Trophoblast cell (in vitro differentiated cells and primary cell): ENCODE measurements at regions not wholly inside any gene's neighbourhood (a gene's known extent, or its start where the extent isn't known, plus 50 kb on each side); places are given as distances from the start of the nearest gene placed in this dataset.
A peak's percentile ranks its signal among the peaks of the same experiment; 100 is the strongest.

ENCODE experiments used
- DNase-seq, 2 donors: peaks; one replicate each; pipeline ENCODE4 v3.0.0-alpha.2; 2016
- H2AFZ ChIP-seq: 2 replicates; pipeline ENCODE4 v1.6.1; 2013; ENCODE audit warnings: low read length, moderate library complexity, mild to moderate bottlenecking; ENCODE audit not compliant: insufficient read depth, poor library complexity
- H2AK5ac ChIP-seq: 2 replicates; pipeline ENCODE4 v1.6.1; 2013; ENCODE audit warnings: mild to moderate bottlenecking, low read length
- H2BK120ac ChIP-seq: 2 replicates; pipeline ENCODE4 v1.6.1; 2013; ENCODE audit warnings: low read length, mild to moderate bottlenecking, moderate library complexity; ENCODE audit not compliant: insufficient read depth, poor library complexity
- H2BK12ac ChIP-seq: 2 replicates; pipeline ENCODE4 v1.6.1; 2013; ENCODE audit warnings: mild to moderate bottlenecking, low read length, moderate library complexity
- H2BK5ac ChIP-seq: 2 replicates; pipeline ENCODE4 v1.6.1; 2013; ENCODE audit warnings: low read length, low read depth, moderate library complexity, mild to moderate bottlenecking; ENCODE audit not compliant: poor library complexity
- H3K14ac ChIP-seq: 2 replicates; pipeline ENCODE4 v1.6.1; 2013; ENCODE audit warnings: mild to moderate bottlenecking, low read length
- H3K18ac ChIP-seq: 2 replicates; pipeline ENCODE4 v1.6.1; 2013; ENCODE audit warnings: mild to moderate bottlenecking, low read length
- H3K23ac ChIP-seq: 2 replicates; pipeline ENCODE4 v1.6.1; 2013; ENCODE audit warnings: low read length
- H3K27ac ChIP-seq: 2 replicates; pipeline ENCODE4 v1.5.1; 2013; ENCODE audit warnings: low read depth, mild to moderate bottlenecking, inconsistent platforms, low read length, moderate library complexity
- H3K27me3 ChIP-seq: 2 replicates; pipeline ENCODE4 v1.6.1; 2013; ENCODE audit warnings: inconsistent platforms, mild to moderate bottlenecking, low read length, moderate library complexity; ENCODE audit not compliant: insufficient read depth
- H3K36me3 ChIP-seq, 2 experiments: 1 replicate in 1 of 2; 2 replicates in 1 of 2; pipeline ENCODE4 v1.6.1; 2013; ENCODE audit warnings: low read length in 2 of 2, mild to moderate bottlenecking in 2 of 2, moderate library complexity in 1 of 2; ENCODE audit not compliant: insufficient read depth in 2 of 2, control insufficient read depth in 1 of 2
- H3K4ac ChIP-seq: 2 replicates; pipeline ENCODE4 v1.6.1; 2013; ENCODE audit warnings: low read depth, mild to moderate bottlenecking, low read length, moderate library complexity
- H3K4me1 ChIP-seq, 2 experiments: 1 replicate in 1 of 2; 2 replicates in 1 of 2; pipeline ENCODE4 v1.6.1; 2013; ENCODE audit warnings: low read length in 2 of 2, mild to moderate bottlenecking in 2 of 2, moderate library complexity in 1 of 2; ENCODE audit not compliant: insufficient read depth in 2 of 2, control insufficient read depth in 1 of 2
- H3K4me2 ChIP-seq: 2 replicates; pipeline ENCODE4 v1.6.1; 2013; ENCODE audit warnings: inconsistent platforms, mild to moderate bottlenecking, low read length, moderate library complexity
- H3K4me3 ChIP-seq: 2 replicates; pipeline ENCODE4 v1.5.1; 2013; ENCODE audit warnings: mild to moderate bottlenecking, low read depth, low read length, inconsistent platforms
- H3K79me1 ChIP-seq: one replicate; pipeline ENCODE4 v1.6.1; 2013; ENCODE audit warnings: low read length
- H3K79me2 ChIP-seq: 2 replicates; pipeline ENCODE4 v1.6.1; 2013; ENCODE audit warnings: low read length, mild to moderate bottlenecking; ENCODE audit not compliant: control insufficient read depth, insufficient read depth, poor library complexity
- H3K9ac ChIP-seq: 2 replicates; pipeline ENCODE4 v1.6.1; 2013; ENCODE audit warnings: mild to moderate bottlenecking, low read length
- H3K9me3 ChIP-seq: 2 replicates; pipeline ENCODE4 v1.6.1; 2013; ENCODE audit warnings: low read depth, mild to moderate bottlenecking, control low read depth, inconsistent platforms, low read length; ENCODE audit not compliant: insufficient read depth
- H4K12ac ChIP-seq: 2 replicates; pipeline ENCODE4 v1.6.1; 2013; ENCODE audit warnings: low read depth, mild to moderate bottlenecking, low read length, moderate library complexity
- H4K8ac ChIP-seq: 2 replicates; pipeline ENCODE4 v1.6.1; 2013; ENCODE audit warnings: low read depth, mild to moderate bottlenecking, low read length, moderate library complexity
- H4K91ac ChIP-seq: one replicate; pipeline ENCODE4 v1.6.1; 2013; ENCODE audit warnings: low read depth, mild to moderate bottlenecking, low read length, moderate library complexity
- WGBS: extraction: QIAGEN DNeasy Blood & Tissue Kit; methylation state at CpG from one replicate; pipeline ENCODE4 v1.1.7; 2013; ENCODE audit warnings: missing lambda C conversion rate; ENCODE audit not compliant: insufficient read length, insufficient coverage; ENCODE audit errors: extremely low coverage; 5-methylcytosine and 5-hydroxymethylcytosine counted together

- H3K18ac ChIP-seq: no peak overlapping the region
- WGBS: no CpG with 5 or more reads among the region's 1 CpG
- no peaks in the 10 kb centered on the region for H3K79me2 ChIP-seq
- H3K27me3 ChIP-seq: no peaks in the 10 kb centered on the region
- H4K8ac ChIP-seq: no peak overlapping the region
- no peak overlapping the region for H2AK5ac ChIP-seq
- H2BK120ac ChIP-seq: no peak overlapping the region
- H3K9me3 ChIP-seq: no peaks in the 10 kb centered on the region
- H2AFZ ChIP-seq: no peak overlapping the region
- H3K27ac ChIP-seq: no peak overlapping the region
- H2BK12ac ChIP-seq: no peak overlapping the region
- no peak overlapping the region for H3K23ac ChIP-seq
- peaks cover 5% of the 10 kb centered on the region in 2 experiments for H3K4me1 ChIP-seq
- no peak for DNase-seq
- H3K4ac ChIP-seq: no peak overlapping the region
- no peaks in the 10 kb centered on the region for H3K36me3 ChIP-seq
- H3K4me2 ChIP-seq: no peak overlapping the region
- no peak overlapping the region for H3K9ac ChIP-seq
- H3K79me1 ChIP-seq: no peaks in the 10 kb centered on the region
- no peak overlapping the region for H4K12ac ChIP-seq
- H4K91ac ChIP-seq: no peak overlapping the region
- H2BK5ac ChIP-seq: no peak overlapping the region
- H3K14ac ChIP-seq: no peak overlapping the region
- no peak overlapping the region for H3K4me3 ChIP-seq
Measured at GRCh38 chr1:60886090-60886489, 196.3 kb upstream of the NFIA start.

GRCh38 chr1:60880202-60880601 is 202.2 kb upstream of the NFIA start:
- no peak overlapping the region for H4K91ac ChIP-seq
- H3K4me2 ChIP-seq: no peak overlapping the region
- no peak overlapping the region for H2AK5ac ChIP-seq
- H3K9ac ChIP-seq: no peak overlapping the region
- H2BK5ac ChIP-seq: no peak overlapping the region
- H4K8ac ChIP-seq: no peak overlapping the region
- H4K12ac ChIP-seq: no peak overlapping the region
- H3K79me1 ChIP-seq: no peaks in the 10 kb centered on the region
- no peak overlapping the region for H3K27ac ChIP-seq
- no peak overlapping the region for H2BK12ac ChIP-seq
- no peak for DNase-seq
- no peaks in the 10 kb centered on the region for H3K79me2 ChIP-seq
- H3K18ac ChIP-seq: no peak overlapping the region
- no CpG with 5 or more reads among the region's 2 CpGs for WGBS
- no peak overlapping the region for H3K14ac ChIP-seq
- no peak overlapping the region for H3K23ac ChIP-seq
- no peaks in the 10 kb centered on the region for H3K27me3 ChIP-seq
- no peaks in the 10 kb centered on the region for H3K36me3 ChIP-seq
- H3K9me3 ChIP-seq: no peaks in the 10 kb centered on the region
- no peak overlapping the region for H2BK120ac ChIP-seq
- peaks cover 0 to 2% of the 10 kb centered on the region in 2 experiments for H3K4me1 ChIP-seq
- H3K4ac ChIP-seq: no peak overlapping the region
- no peak overlapping the region for H3K4me3 ChIP-seq
- H2AFZ ChIP-seq: no peak overlapping the region

DNA sequence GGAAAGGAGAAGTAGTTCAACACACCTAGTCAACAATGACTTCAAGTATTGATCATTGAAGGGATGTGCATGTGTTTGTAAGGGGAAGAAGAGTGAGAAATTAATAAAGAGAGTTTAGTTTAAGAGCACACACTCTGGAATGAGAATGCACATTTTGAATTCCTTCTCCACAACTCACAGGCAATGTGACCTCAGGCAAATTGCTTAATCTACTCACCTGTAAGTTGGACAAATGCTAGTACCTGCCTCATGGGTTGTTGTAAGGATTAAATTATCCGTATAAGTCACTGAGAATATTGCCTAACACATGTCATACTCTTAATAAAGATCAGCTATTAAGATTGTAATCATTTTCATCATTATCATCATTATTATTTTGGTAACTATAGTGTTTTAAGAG is 204.0 kb upstream of the NFIA start:
- WGBS: no CpG with 5 or more reads among the region's 1 CpG
- Histone ChIP-seq H3K4me1 (peaks cover 0 to 4% of the 10 kb centered on the region in 2 experiments), H3K79me2 (no peaks in the 10 kb centered on the region), H3K18ac (no peak overlapping the region), H3K36me3 (no peaks in the 10 kb centered on the region), H3K4me3 (no peak overlapping the region), H3K4ac (no peak overlapping the region), H2BK12ac (no peak overlapping the region), H3K79me1 (no peaks in the 10 kb centered on the region), H4K91ac (no peak overlapping the region), H3K9me3 (no peaks in the 10 kb centered on the region), H4K8ac (no peak overlapping the region), H3K23ac (no peak overlapping the region), H4K12ac (no peak overlapping the region), H3K9ac (no peak overlapping the region), H3K27me3 (no peaks in the 10 kb centered on the region), H2BK120ac (no peak overlapping the region), H2AK5ac (no peak overlapping the region), H2AFZ (no peak overlapping the region), H3K14ac (no peak overlapping the region), H3K4me2 (no peak overlapping the region), H3K27ac (no peak overlapping the region), H2BK5ac (no peak overlapping the region)
- peak; percentile 71 to 96 for DNase-seq

GRCh38 chr1:60877376-60877775 is 205.0 kb upstream of the NFIA start:
- Histone ChIP-seq H3K9me3 (no peaks in the 10 kb centered on the region), H3K27me3 (no peaks in the 10 kb centered on the region), H3K23ac (no peak overlapping the region), H2BK120ac (no peak overlapping the region), H3K4me2 (no peak overlapping the region), H3K36me3 (no peaks in the 10 kb centered on the region), H3K4me3 (no peak overlapping the region), H3K9ac (no peak overlapping the region), H3K14ac (no peak overlapping the region), H2AFZ (no peak overlapping the region), H3K79me1 (no peaks in the 10 kb centered on the region), H3K27ac (no peak overlapping the region), H4K91ac (no peak overlapping the region), H4K12ac (no peak overlapping the region), H2BK5ac (no peak overlapping the region), H3K18ac (no peak overlapping the region), H2AK5ac (no peak overlapping the region), H4K8ac (no peak overlapping the region), H2BK12ac (no peak overlapping the region), H3K79me2 (no peaks in the 10 kb centered on the region), H3K4me1 (peaks cover 0 to 4% of the 10 kb centered on the region in 2 experiments), H3K4ac (no peak overlapping the region)
- DNase-seq: peak; percentile 52 to 69
- WGBS: no CpG with 5 or more reads among the region's 6 CpGs
